ENCODE measurements at regions not wholly inside any gene's neighbourhood (a gene's known extent, or its start where the extent isn't known, plus 50 kb on each side); places are given as distances from the start of the nearest gene placed in this dataset.

DNA sequence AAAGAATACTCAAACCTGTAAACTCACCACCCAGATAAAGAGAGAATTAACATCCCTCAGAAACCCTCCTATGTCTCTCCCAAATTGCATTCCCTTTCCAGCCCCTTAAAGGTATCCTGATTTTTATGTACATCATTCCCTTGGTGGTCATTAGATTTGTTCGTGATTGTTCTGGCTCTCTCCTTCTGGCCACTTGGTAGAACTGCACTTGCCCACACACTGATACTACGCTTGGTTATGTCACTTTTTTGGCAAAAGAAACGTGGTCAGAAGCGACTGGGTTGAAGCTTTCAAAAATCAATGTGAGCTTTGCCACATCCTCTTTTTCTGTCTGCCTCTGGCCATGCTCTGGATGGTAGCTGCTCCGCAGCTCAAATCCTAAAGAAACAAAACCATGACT, 76.3 kb downstream of the KRTAP19-8 start:
- H3K27me3 ChIP-seq: no peaks in the 10 kb centered on the region
- no peaks in the 10 kb centered on the region for H3K36me3 ChIP-seq
- TF ChIP-seq, protein P1, sequence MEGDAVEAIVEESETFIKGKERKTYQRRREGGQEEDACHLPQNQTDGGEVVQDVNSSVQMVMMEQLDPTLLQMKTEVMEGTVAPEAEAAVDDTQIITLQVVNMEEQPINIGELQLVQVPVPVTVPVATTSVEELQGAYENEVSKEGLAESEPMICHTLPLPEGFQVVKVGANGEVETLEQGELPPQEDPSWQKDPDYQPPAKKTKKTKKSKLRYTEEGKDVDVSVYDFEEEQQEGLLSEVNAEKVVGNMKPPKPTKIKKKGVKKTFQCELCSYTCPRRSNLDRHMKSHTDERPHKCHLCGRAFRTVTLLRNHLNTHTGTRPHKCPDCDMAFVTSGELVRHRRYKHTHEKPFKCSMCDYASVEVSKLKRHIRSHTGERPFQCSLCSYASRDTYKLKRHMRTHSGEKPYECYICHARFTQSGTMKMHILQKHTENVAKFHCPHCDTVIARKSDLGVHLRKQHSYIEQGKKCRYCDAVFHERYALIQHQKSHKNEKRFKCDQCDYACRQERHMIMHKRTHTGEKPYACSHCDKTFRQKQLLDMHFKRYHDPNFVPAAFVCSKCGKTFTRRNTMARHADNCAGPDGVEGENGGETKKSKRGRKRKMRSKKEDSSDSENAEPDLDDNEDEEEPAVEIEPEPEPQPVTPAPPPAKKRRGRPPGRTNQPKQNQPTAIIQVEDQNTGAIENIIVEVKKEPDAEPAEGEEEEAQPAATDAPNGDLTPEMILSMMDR (IDR thresholded peaks at IDR 0.05): peak in 1 of 2 donors; percentile 25
- no peaks in the 10 kb centered on the region for H3K9me3 ChIP-seq
- no peak overlapping the region for H3K27ac ChIP-seq
- H3K4me1 ChIP-seq: no peaks in the 10 kb centered on the region
- H3K4me3 ChIP-seq: no peak overlapping the region
- DNase-seq (ENCODE audit: low spot score): no peak

DNA sequence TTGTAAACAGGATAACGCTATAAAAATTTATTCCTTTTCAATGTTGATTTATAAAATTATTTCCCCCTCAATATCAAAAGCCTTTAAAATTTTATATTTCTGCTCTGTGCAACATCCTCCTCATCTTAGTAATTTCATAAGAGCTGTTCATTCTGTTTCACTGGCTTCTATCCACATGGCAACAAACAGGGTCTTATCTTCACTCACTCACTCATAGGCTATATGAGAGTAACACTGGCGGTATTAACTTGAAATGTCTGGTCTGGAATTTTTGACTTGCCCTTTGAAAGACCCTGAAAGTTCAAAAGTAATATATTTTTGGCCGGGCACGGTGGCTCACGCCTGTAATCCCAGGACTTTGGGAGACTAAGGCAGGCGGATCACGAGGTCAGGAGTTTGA, 77.4 kb upstream of the KRTAP11-1 start:
- no peaks in the 10 kb centered on the region for H3K9me3 ChIP-seq
- no peaks in the 10 kb centered on the region for H3K27me3 ChIP-seq
- no peak for DNase-seq (ENCODE audit: low spot score)
- H3K27ac ChIP-seq: no peak overlapping the region
- H3K36me3 ChIP-seq: no peaks in the 10 kb centered on the region
- TF ChIP-seq, protein P1 (IDR thresholded peaks at IDR 0.05): no peak
- H3K4me3 ChIP-seq: no peak overlapping the region
- H3K4me1 ChIP-seq: no peaks in the 10 kb centered on the region

DNA sequence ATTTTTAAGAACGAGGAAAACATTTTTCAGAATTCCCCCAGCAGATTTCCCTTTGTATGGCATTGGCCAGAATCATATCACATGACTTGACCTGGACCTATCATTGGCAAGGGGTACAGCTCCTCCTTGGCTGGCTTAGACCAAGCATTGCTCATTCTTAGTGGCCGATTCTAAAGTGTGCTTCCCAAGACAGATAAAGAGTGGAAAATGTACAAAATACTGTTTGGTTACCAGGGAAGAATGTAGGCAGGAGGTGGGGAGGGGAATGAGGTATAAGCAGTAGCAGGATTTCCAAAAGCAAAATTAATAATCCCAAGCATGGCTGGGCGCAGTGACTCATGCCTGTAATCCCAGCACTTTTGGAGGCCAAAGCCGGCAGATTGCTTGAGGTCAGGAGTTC, 75.6 kb upstream of the KRTAP11-1 start:
- DNase-seq (ENCODE audit: low spot score): no peak
- Histone ChIP-seq H3K36me3 (no peaks in the 10 kb centered on the region), H3K27ac (no peak overlapping the region)

DNA sequence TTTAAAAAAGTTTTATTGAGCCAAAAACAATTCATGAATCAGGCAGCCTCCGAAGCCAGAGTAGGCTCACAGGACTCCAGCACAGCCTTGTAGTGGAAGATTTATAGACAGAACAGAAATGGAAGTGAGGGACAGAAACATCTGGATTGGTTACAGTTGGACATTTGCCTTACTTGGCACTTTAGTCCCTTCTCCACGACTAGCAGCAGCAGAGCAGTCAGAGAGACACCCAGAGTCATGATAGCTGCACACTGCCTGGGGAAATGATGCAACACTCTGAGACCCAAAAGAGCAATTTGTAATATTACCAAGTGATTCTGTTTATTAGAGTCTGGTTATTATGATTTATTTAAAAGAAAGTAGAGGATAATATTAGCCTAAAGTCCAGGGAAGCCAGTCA, 72.2 kb upstream of the KRTAP11-1 start:
- H3K9me3 ChIP-seq: no peaks in the 10 kb centered on the region
- no peaks in the 10 kb centered on the region for H3K36me3 ChIP-seq
- no peaks in the 10 kb centered on the region for H3K4me1 ChIP-seq
- H3K4me3 ChIP-seq: no peak overlapping the region
- TF ChIP-seq, protein P1 (IDR thresholded peaks at IDR 0.05): no peak
- no peak for DNase-seq (ENCODE audit: low spot score)
- no peaks in the 10 kb centered on the region for H3K27me3 ChIP-seq
- H3K27ac ChIP-seq: no peak overlapping the region

More for the DNA sequence above, 75.6 kb upstream of the KRTAP11-1 start:
- Histone ChIP-seq H3K4me3 (no peak overlapping the region), H3K4me1 (no peaks in the 10 kb centered on the region), H3K27me3 (no peaks in the 10 kb centered on the region), H3K9me3 (no peaks in the 10 kb centered on the region)
- TF ChIP-seq, protein P1 (IDR thresholded peaks at IDR 0.05): no peak

DNA sequence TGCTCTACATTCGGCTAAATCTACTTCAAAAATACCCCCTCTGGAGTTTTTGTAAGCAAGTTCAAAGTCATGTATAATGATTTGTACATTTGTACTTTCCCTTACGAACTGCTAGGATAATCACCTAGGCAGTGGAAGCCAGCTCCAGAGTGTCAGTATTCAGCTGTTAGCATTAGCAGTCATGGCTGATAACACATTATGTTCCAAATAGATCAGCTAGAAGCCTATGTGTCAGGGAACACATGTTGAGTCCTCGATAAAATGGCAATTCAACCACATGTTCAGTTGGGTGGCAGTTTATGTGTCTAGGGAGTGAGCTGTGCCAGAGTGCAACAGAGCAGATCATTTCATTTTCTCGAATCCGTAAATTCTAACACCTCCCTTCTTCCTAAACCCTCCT, 65.8 kb upstream of the KRTAP11-1 start:
- TF ChIP-seq, protein P1 (IDR thresholded peaks at IDR 0.05): no peak
- no peaks in the 10 kb centered on the region for H3K9me3 ChIP-seq
- no peaks in the 10 kb centered on the region for H3K36me3 ChIP-seq
- no peak overlapping the region for H3K4me3 ChIP-seq
- no peaks in the 10 kb centered on the region for H3K4me1 ChIP-seq
- no peaks in the 10 kb centered on the region for H3K27me3 ChIP-seq
- DNase-seq (ENCODE audit: low spot score): no peak
- H3K27ac ChIP-seq: no peak overlapping the region

DNA sequence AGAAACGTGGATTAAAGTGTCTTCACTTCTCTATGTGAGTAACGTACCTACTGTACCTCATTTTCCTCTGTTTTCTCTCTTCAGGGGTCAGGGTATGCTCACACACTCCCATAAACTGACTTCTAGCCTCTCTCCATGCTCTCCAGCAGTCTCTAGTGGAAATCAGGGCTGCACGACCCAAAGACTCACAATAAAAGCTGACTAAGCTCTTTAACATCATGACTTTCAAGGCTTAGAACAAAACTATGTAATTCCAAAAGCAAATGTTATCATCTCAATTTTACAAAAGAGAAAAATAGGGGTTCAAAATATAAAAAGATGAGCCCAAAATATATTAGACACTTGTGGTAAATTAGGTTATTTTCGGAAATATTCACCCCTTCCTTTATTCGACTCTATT, 62.5 kb upstream of the KRTAP11-1 start:
- no peaks in the 10 kb centered on the region for H3K9me3 ChIP-seq
- H3K4me3 ChIP-seq: no peak overlapping the region
- no peak for DNase-seq (ENCODE audit: low spot score)
- H3K36me3 ChIP-seq: no peaks in the 10 kb centered on the region
- TF ChIP-seq, protein P1 (IDR thresholded peaks at IDR 0.05): no peak
- H3K4me1 ChIP-seq: no peaks in the 10 kb centered on the region
- no peaks in the 10 kb centered on the region for H3K27me3 ChIP-seq
- H3K27ac ChIP-seq: no peak overlapping the region

All from right atrium auricular region (tissue), 2 donors.